A673 (cell line): ENCODE measurements at regions not wholly inside any gene's neighbourhood (a gene's known extent, or its start where the extent isn't known, plus 50 kb on each side); places are given as distances from the start of the nearest gene placed in this dataset.
"Not testable (repeated sequence)": the region's sequence is repeated elsewhere in the genome, so short reads cannot be mapped to it uniquely, and the experiment has no call there.

Source experiments
- BruUV-seq: library from RNA; stranded (reverse); fragments of 400-500 nt; replicated peaks from 2 replicates; lab custom pipeline; 2021; lab: Mats Ljungman, UMichigan
- CTCF ChIA-PET: fragments of 300-600 bp; sonication (Branson Sonifier 250); formaldehyde crosslinking; loops from one replicate; lab custom pipeline; 2022; ENCODE audit warnings: antibody characterized with exemption; lab: Charles Lee
- POLR2A ChIA-PET: fragments of 300-600 bp; sonication (Branson Sonifier 250); formaldehyde crosslinking; loops from one replicate; lab custom pipeline; 2022; ENCODE audit warnings: antibody characterized with exemption; ENCODE audit not compliant: low non-redundant PET; lab: Charles Lee
- DNase-seq: peaks from one replicate; pipeline ENCODE4 v3.0.0-alpha.2; 2015; ENCODE audit warnings: low spot score
- H3K27ac ChIP-seq: fragments of 200-600 bp; sonication (generic); 2 replicates; pipeline ENCODE4 v1.5.1; 2016; ENCODE audit warnings: mixed run types, low read depth, mild to moderate bottlenecking, mixed read lengths, antibody characterized with exemption, low read length; ENCODE audit not compliant: poor library complexity, severe bottlenecking
- H3K27me3 ChIP-seq: fragments of 200-600 bp; sonication (generic); replicated peaks from 2 replicates; pipeline ENCODE4 v1.6.1; 2017; ENCODE audit warnings: mixed run types, low read depth, mild to moderate bottlenecking, mixed read lengths, antibody characterized with exemption, low read length; ENCODE audit not compliant: insufficient read depth, poor library complexity
- H3K36me3 ChIP-seq: fragments of 200-600 bp; sonication (generic); 2 replicates; pipeline ENCODE4 v1.6.1; 2016; ENCODE audit warnings: mixed run types, mild to moderate bottlenecking, mixed read lengths, antibody characterized with exemption, low read length; ENCODE audit not compliant: insufficient read depth, poor library complexity, severe bottlenecking
- H3K4me1 ChIP-seq: fragments of 200-600 bp; sonication (generic); 2 replicates; pipeline ENCODE4 v1.6.1; 2017; ENCODE audit warnings: mixed run types, mild to moderate bottlenecking, mixed read lengths, antibody characterized with exemption, low read length; ENCODE audit not compliant: insufficient read depth, poor library complexity, severe bottlenecking
- H3K4me3 ChIP-seq: fragments of 200-600 bp; sonication (generic); 2 replicates; pipeline ENCODE4 v1.5.1; 2016; ENCODE audit warnings: low read depth, mixed run types, mild to moderate bottlenecking, mixed read lengths, low read length; ENCODE audit not compliant: poor library complexity, severe bottlenecking
- H3K9me3 ChIP-seq: fragments of 200-600 bp; sonication (generic); 2 replicates; pipeline ENCODE4 v1.6.1; 2016; ENCODE audit warnings: mixed run types, low read depth, mild to moderate bottlenecking, mixed read lengths, antibody characterized with exemption, low read length; ENCODE audit not compliant: poor library complexity, severe bottlenecking
- EZH2 ChIP-seq: fragments of 200-600 bp; sonication (generic); IDR thresholded peaks from 2 replicates; pipeline ENCODE4 v1.6.1; 2017; ENCODE audit warnings: borderline replicate concordance, low read depth, mild to moderate bottlenecking, mixed read lengths, antibody characterized with exemption, low read length; ENCODE audit not compliant: poor library complexity, severe bottlenecking
- intact Hi-C: fragments of 100-400 bp; cut with micrococcal nuclease; formaldehyde crosslinking; loops from one replicate; pipeline ENCODE4 v1.10.0; 2022; ENCODE audit not compliant: unreplicated experiment
- TF ChIP-seq, protein P1 (sequence below): fragments of 300-800, 200-600 bp; sonication (generic); conservative IDR thresholded peaks from 2 replicates; pipeline ENCODE4 v1.5.1; 2017; ENCODE audit warnings: low read depth, mild to moderate bottlenecking, antibody characterized with exemption, low read length, moderate library complexity, mixed read lengths

DNA sequence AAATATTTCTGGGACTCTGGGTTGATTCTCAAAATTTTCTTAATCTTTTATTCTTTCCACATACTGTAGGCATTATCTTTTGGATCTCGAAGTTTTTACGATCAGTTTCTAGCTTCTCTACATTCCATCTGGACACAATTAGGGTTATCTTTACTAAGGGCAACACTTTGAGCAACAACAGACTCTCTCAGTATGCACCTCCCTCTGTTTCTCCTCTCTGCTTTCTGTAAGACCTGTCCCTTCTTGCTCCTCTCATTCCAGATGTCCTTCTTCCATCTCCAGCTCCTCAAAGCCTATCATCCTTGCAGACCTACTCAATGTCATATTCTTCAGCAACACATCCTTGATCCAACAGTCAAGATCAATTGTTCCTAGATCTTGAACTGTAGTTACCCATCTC is 457.0 kb downstream of the SLC6A15 start:
- Histone ChIP-seq H3K9me3 (no peaks in the 10 kb centered on the region), H3K27me3 (no peaks in the 10 kb centered on the region), H3K4me1 (no peaks in the 10 kb centered on the region), H3K4me3 (no peak overlapping the region), H3K27ac (no peak overlapping the region), H3K36me3 (no peaks in the 10 kb centered on the region)
- no TSS peak for BruUV-seq
- ChIA-PET POLR2A (no interaction called here), CTCF (no interaction called here)
- TF ChIP-seq EZH2, result no peak
- TF ChIP-seq, protein P1, sequence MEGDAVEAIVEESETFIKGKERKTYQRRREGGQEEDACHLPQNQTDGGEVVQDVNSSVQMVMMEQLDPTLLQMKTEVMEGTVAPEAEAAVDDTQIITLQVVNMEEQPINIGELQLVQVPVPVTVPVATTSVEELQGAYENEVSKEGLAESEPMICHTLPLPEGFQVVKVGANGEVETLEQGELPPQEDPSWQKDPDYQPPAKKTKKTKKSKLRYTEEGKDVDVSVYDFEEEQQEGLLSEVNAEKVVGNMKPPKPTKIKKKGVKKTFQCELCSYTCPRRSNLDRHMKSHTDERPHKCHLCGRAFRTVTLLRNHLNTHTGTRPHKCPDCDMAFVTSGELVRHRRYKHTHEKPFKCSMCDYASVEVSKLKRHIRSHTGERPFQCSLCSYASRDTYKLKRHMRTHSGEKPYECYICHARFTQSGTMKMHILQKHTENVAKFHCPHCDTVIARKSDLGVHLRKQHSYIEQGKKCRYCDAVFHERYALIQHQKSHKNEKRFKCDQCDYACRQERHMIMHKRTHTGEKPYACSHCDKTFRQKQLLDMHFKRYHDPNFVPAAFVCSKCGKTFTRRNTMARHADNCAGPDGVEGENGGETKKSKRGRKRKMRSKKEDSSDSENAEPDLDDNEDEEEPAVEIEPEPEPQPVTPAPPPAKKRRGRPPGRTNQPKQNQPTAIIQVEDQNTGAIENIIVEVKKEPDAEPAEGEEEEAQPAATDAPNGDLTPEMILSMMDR, result no peak
- intact Hi-C loops, result no loop called here
- no peak for DNase-seq

DNA sequence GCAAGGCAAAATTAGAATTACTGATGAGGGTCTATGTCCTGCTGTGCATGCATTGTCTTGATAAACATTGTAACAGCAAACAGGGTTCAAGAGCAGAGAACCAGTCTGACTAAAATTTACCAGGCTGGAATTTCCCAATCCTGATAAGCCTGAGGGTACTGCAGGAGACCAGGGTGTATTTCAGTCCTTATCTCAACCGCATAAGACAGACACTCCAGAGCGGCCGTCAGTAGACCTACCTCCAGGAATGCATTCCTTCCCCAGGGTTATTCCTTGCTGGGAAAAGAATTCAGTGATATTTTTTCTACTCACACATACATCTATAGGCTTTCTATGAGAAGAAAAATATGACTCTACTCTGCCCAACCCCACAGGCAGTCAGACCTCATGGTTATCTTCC is 466.1 kb downstream of the SLC6A15 start:
- CTCF ChIA-PET, BruUV-seq: not testable (repeated sequence)

DNA sequence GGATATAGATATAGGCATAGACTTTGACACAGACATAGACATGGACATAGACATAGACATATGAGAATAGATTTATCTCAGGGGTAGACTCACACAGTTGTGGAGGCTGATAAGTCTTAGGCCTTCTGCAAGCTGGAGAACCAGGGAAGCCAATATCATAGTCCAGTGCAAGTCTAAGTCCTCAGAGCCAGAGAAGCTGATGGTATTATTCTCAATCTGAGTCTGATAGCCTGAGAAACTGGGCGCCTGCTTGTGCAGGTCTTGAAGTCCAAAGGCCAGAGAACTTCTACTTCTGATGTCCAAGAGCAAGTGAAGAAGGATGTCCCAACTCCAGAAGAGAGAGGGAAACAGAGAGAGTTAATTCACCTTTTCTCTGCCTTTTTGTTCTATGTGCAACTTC is 476.5 kb downstream of the SLC6A15 start:
- Histone ChIP-seq H3K9me3 (no peaks in the 10 kb centered on the region), H3K36me3 (no peaks in the 10 kb centered on the region), H3K4me3 (no peak overlapping the region), H3K4me1 (no peaks in the 10 kb centered on the region), H3K27ac (no peak overlapping the region), H3K27me3 (no peaks in the 10 kb centered on the region)
- DNase-seq, result no peak
- intact Hi-C loops, result no loop called here
- BruUV-seq, result no TSS peak
- no peak for TF ChIP-seq EZH2
- TF ChIP-seq, protein P1, result no peak
- ChIA-PET POLR2A (no interaction called here), CTCF (no interaction called here)

More for the DNA sequence above, 466.1 kb downstream of the SLC6A15 start:
- intact Hi-C loops, H3K27me3 ChIP-seq, H3K4me1 ChIP-seq, H3K36me3 ChIP-seq, H3K9me3 ChIP-seq, DNase-seq, POLR2A ChIA-PET, H3K27ac ChIP-seq, H3K4me3 ChIP-seq: not testable (repeated sequence)

DNA sequence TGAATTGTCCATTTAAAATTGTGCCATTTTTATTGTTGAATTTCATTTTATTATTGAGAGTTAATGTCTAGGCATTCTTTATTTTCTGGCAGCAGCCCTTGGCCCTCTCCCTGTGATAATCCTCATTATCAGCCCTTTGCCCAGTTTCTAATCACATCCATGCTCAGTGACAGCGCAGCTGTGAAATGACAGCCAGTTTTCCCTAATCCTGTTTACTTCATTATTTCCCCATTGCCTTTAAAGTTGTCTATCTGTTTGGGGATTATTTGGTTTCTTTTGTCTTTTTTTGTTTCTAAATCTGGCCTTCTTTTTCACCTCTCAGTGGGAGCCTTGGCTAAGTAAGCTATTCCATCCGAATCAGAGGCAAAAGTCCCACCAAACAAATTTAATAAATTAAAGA is 476.9 kb downstream of the SLC6A15 start:
- Histone ChIP-seq H3K27ac (no peak overlapping the region), H3K9me3 (no peaks in the 10 kb centered on the region), H3K36me3 (no peaks in the 10 kb centered on the region), H3K4me3 (no peak overlapping the region), H3K27me3 (no peaks in the 10 kb centered on the region), H3K4me1 (no peaks in the 10 kb centered on the region)
- CTCF ChIA-PET, result no interaction called here
- TF ChIP-seq, protein P1, result no peak
- TF ChIP-seq EZH2, result no peak
- no TSS peak for BruUV-seq
- no peak for DNase-seq
- intact Hi-C loops, result no loop called here
- POLR2A ChIA-PET, result no interaction called here
